H9 (cell line): ENCODE measurements at regions not wholly inside any gene's neighbourhood (a gene's known extent, or its start where the extent isn't known, plus 50 kb on each side); places are given as distances from the start of the nearest gene placed in this dataset.

Source experiments
- DNase-seq: peaks from one replicate; pipeline ENCODE4 v3.0.0-alpha.2; 2017
- H2AFZ ChIP-seq: one replicate; pipeline ENCODE4 v1.6.1; 2013; ENCODE audit warnings: mild to moderate bottlenecking, low read length, control low read depth, moderate library complexity
- H2AK5ac ChIP-seq: 2 replicates; pipeline ENCODE4 v1.6.1; 2013; ENCODE audit warnings: low read length, control low read depth, mixed read lengths; ENCODE audit not compliant: insufficient read length
- H2BK120ac ChIP-seq: one replicate; pipeline ENCODE4 v1.6.1; 2013; ENCODE audit warnings: low read depth, mild to moderate bottlenecking, low read length, control low read depth, inconsistent platforms; ENCODE audit not compliant: poor library complexity, severe bottlenecking
- H2BK12ac ChIP-seq: 2 replicates; pipeline ENCODE4 v1.6.1; 2013; ENCODE audit warnings: low read length, control low read depth, mixed read lengths, low read depth; ENCODE audit not compliant: insufficient read length
- H2BK15ac ChIP-seq: 2 replicates; pipeline ENCODE4 v1.6.1; 2013; ENCODE audit warnings: low read depth, low read length, control low read depth
- H2BK20ac ChIP-seq: one replicate; pipeline ENCODE4 v1.6.1; 2013; ENCODE audit warnings: low read depth, mild to moderate bottlenecking, low read length, control low read depth, inconsistent platforms; ENCODE audit not compliant: poor library complexity, severe bottlenecking
- H2BK5ac ChIP-seq: 2 replicates; pipeline ENCODE4 v1.6.1; 2013; ENCODE audit warnings: low read length, control low read depth, mixed read lengths; ENCODE audit not compliant: insufficient read length
- H3K14ac ChIP-seq: 2 replicates; pipeline ENCODE4 v1.6.1; 2013; ENCODE audit warnings: low read length, control low read depth; ENCODE audit not compliant: insufficient read depth
- H3K18ac ChIP-seq: 2 replicates; pipeline ENCODE4 v1.6.1; 2013; ENCODE audit warnings: low read depth, mild to moderate bottlenecking, mixed read lengths, low read length, control low read depth; ENCODE audit not compliant: insufficient read length
- H3K23ac ChIP-seq: 2 replicates; pipeline ENCODE4 v1.6.1; 2013; ENCODE audit warnings: low read length, control low read depth, mixed read lengths, low read depth; ENCODE audit not compliant: insufficient read length
- H3K23me2 ChIP-seq: 2 replicates; pipeline ENCODE4 v1.6.1; 2013; ENCODE audit warnings: low read depth, mild to moderate bottlenecking, mixed read lengths, low read length, control low read depth; ENCODE audit not compliant: insufficient read length, poor library complexity, severe bottlenecking
- H3K27ac ChIP-seq: 2 replicates; pipeline ENCODE4 v1.5.1; 2013; ENCODE audit warnings: low read length, control low read depth, mixed read lengths, low read depth; ENCODE audit not compliant: insufficient read length
- H3K27me3 ChIP-seq: 2 replicates; pipeline ENCODE4 v1.6.1; 2013; ENCODE audit warnings: low read length, control low read depth, inconsistent platforms; ENCODE audit not compliant: insufficient read depth
- H3K4ac ChIP-seq: 2 replicates; pipeline ENCODE4 v1.6.1; 2013; ENCODE audit warnings: low read depth, mild to moderate bottlenecking, control low read depth, inconsistent platforms, low read length, moderate library complexity
- H3K4me1 ChIP-seq: 2 replicates; pipeline ENCODE4 v1.6.1; 2013; ENCODE audit warnings: low read length, control low read depth, inconsistent platforms; ENCODE audit not compliant: insufficient read depth
- H3K4me2 ChIP-seq: 2 replicates; pipeline ENCODE4 v1.6.1; 2013; ENCODE audit warnings: low read length, control low read depth, mixed read lengths; ENCODE audit not compliant: insufficient read length, insufficient read depth
- H3K56ac ChIP-seq: 2 replicates; pipeline ENCODE4 v1.6.1; 2013; ENCODE audit warnings: low read depth, mild to moderate bottlenecking, mixed read lengths, low read length, control low read depth; ENCODE audit not compliant: insufficient read length
- H3K79me1 ChIP-seq: 2 replicates; pipeline ENCODE4 v1.6.1; 2013; ENCODE audit warnings: low read depth, mild to moderate bottlenecking, moderate library complexity, low read length, control low read depth, inconsistent platforms; ENCODE audit not compliant: insufficient read depth, poor library complexity, severe bottlenecking
- H3K79me2 ChIP-seq: 2 replicates; pipeline ENCODE4 v1.6.1; 2013; ENCODE audit warnings: low read length, control low read depth, inconsistent platforms; ENCODE audit not compliant: insufficient read depth
- H3K9ac ChIP-seq: 2 replicates; pipeline ENCODE4 v1.6.1; 2013; ENCODE audit warnings: low read length, control low read depth, mixed read lengths; ENCODE audit not compliant: insufficient read length; ENCODE audit errors: extremely low read depth
- H3K9me3 ChIP-seq: one replicate; pipeline ENCODE4 v1.6.1; 2013; ENCODE audit warnings: low read depth, low read length, inconsistent platforms; ENCODE audit not compliant: control insufficient read depth
- H3T11ph ChIP-seq: one replicate; pipeline ENCODE4 v1.6.1; 2013; ENCODE audit warnings: mild to moderate bottlenecking, low read length, control low read depth, inconsistent platforms
- H4K20me1 ChIP-seq: one replicate; pipeline ENCODE4 v1.6.1; 2013; ENCODE audit not compliant: control insufficient read depth, insufficient read length, insufficient read depth
- H4K5ac ChIP-seq: 2 replicates; pipeline ENCODE4 v1.6.1; 2013; ENCODE audit warnings: low read depth, mild to moderate bottlenecking, mixed read lengths, low read length, control low read depth; ENCODE audit not compliant: insufficient read length
- H4K8ac ChIP-seq: replicated peaks from 2 replicates; pipeline ENCODE4 v1.6.1; 2013; ENCODE audit warnings: low read length, control low read depth, mixed read lengths, low read depth; ENCODE audit not compliant: insufficient read length
- H4K91ac ChIP-seq: 2 replicates; pipeline ENCODE4 v1.6.1; 2013; ENCODE audit warnings: low read depth, mild to moderate bottlenecking, moderate library complexity, mixed read lengths, low read length, control low read depth; ENCODE audit not compliant: insufficient read length
- H3K27ac Mint-ChIP-seq, 3 experiments: 2 replicates in 2 of 3; 3 replicates in 1 of 3; pipeline ENCODE4 v1.8.0; 2020 to 2021; ENCODE audit warnings: mixed read lengths in 3 of 3, mild to moderate bottlenecking in 1 of 3, moderate library complexity in 1 of 3
- H3K27me3 Mint-ChIP-seq: 2 replicates; pipeline ENCODE4 v1.8.0; 2021; ENCODE audit warnings: low read depth, mild to moderate bottlenecking, moderate library complexity, mixed read lengths
- H3K36me3 Mint-ChIP-seq, 3 experiments: 2 replicates in 2 of 3; 3 replicates in 1 of 3; pipeline ENCODE4 v1.8.0; 2020 to 2021; ENCODE audit warnings: low read depth in 3 of 3, mixed read lengths in 3 of 3; ENCODE audit not compliant: insufficient read depth in 1 of 3
- H3K4me1 Mint-ChIP-seq, 2 experiments: 2 replicates each; pipeline ENCODE4 v1.8.0; 2020; ENCODE audit warnings: mixed read lengths in 2 of 2
- H3K4me3 Mint-ChIP-seq, 2 experiments: 2 replicates in 1 of 2; 3 replicates in 1 of 2; pipeline ENCODE4 v1.8.0; 2020 to 2021; ENCODE audit warnings: mild to moderate bottlenecking in 2 of 2, mixed read lengths in 2 of 2, moderate library complexity in 1 of 2
- H3K9me3 Mint-ChIP-seq, 2 experiments: 2 replicates in 1 of 2; 3 replicates in 1 of 2; pipeline ENCODE4 v1.8.0; 2020; ENCODE audit warnings: mild to moderate bottlenecking in 2 of 2, mixed read lengths in 2 of 2, moderate library complexity in 1 of 2
- WGBS: extraction: QIAGEN DNeasy Blood & Tissue Kit; methylation state at CpG from one replicate; pipeline ENCODE4 v1.1.7; 2013; ENCODE audit warnings: missing lambda C conversion rate, low lambda C conversion rate, mixed read lengths; ENCODE audit not compliant: insufficient read length; ENCODE audit errors: extremely low coverage; 5-methylcytosine and 5-hydroxymethylcytosine counted together
- TF ChIP-seq, protein P1 (sequence below): fragments of 200-600 bp; sonication (generic); conservative IDR thresholded peaks from 3 replicates; pipeline ENCODE4 v1.8.0; 2021; ENCODE audit warnings: antibody characterized with exemption, mild to moderate bottlenecking

GRCh38 chr18:43886341-43886740 is 609.1 kb upstream of the SYT4 start:
- Histone ChIP-seq H3K23ac (no peak overlapping the region), H3K18ac (no peak overlapping the region), H3K79me1 (no peaks in the 10 kb centered on the region), H4K8ac (no peak overlapping the region), H3K79me2 (no peaks in the 10 kb centered on the region), H2BK12ac (peak overlapping the region; percentile 73), H3K23me2 (no peaks in the 10 kb centered on the region), H2AK5ac (no peak overlapping the region), H2BK15ac (no peak overlapping the region), H4K5ac (no peak overlapping the region), H3K4me1 (no peaks in the 10 kb centered on the region; the same call in 1 of the 2 replicates), H3T11ph (no peak overlapping the region), H2BK20ac (no peak overlapping the region), H3K27me3 (no peaks in the 10 kb centered on the region), H3K27ac (no peak overlapping the region), H3K56ac (no peak overlapping the region), H3K9ac (no peak overlapping the region), H4K91ac (no peak overlapping the region), H3K4ac (no peak overlapping the region), H3K9me3 (no peaks in the 10 kb centered on the region), H4K20me1 (no peaks in the 10 kb centered on the region), H2BK5ac (no peak overlapping the region), H3K14ac (no peak overlapping the region), H2BK120ac (no peak overlapping the region), H3K4me2 (no peak overlapping the region), H2AFZ (no peak overlapping the region)
- H3K9me3 Mint-ChIP-seq, result peaks cover 0 to 7% of the 10 kb centered on the region in 2 experiments; a peak in 2 of 5 replicates
- no CpG with 5 or more reads among the region's 1 CpG for WGBS
- H3K27me3 Mint-ChIP-seq, result no peaks in the 10 kb centered on the region
- TF ChIP-seq, protein P1, sequence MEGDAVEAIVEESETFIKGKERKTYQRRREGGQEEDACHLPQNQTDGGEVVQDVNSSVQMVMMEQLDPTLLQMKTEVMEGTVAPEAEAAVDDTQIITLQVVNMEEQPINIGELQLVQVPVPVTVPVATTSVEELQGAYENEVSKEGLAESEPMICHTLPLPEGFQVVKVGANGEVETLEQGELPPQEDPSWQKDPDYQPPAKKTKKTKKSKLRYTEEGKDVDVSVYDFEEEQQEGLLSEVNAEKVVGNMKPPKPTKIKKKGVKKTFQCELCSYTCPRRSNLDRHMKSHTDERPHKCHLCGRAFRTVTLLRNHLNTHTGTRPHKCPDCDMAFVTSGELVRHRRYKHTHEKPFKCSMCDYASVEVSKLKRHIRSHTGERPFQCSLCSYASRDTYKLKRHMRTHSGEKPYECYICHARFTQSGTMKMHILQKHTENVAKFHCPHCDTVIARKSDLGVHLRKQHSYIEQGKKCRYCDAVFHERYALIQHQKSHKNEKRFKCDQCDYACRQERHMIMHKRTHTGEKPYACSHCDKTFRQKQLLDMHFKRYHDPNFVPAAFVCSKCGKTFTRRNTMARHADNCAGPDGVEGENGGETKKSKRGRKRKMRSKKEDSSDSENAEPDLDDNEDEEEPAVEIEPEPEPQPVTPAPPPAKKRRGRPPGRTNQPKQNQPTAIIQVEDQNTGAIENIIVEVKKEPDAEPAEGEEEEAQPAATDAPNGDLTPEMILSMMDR, result no peak
- peaks cover 0 to 7% (median 2%) of the 10 kb centered on the region in 3 experiments; a peak in 1 of 7 replicates for H3K36me3 Mint-ChIP-seq
- H3K4me3 Mint-ChIP-seq, result no peak overlapping the region
- no peak overlapping the region for H3K27ac Mint-ChIP-seq
- no peak for DNase-seq
- H3K4me1 Mint-ChIP-seq, result peaks cover 17 to 24% of the 10 kb centered on the region in 2 experiments
